HEK293 (cell line): ENCODE measurements at regions not wholly inside any gene's neighbourhood (a gene's known extent, or its start where the extent isn't known, plus 50 kb on each side); places are given as distances from the start of the nearest gene placed in this dataset.

ENCODE experiments used
- SP7 ChIP-seq: fragments of 450-650 bp; formaldehyde crosslinking; IDR thresholded peaks from 2 replicates; pipeline ENCODE4 v1.5.1; 2016; ENCODE audit warnings: missing biosample characterization, missing genetic modification characterization
- TSHZ1 ChIP-seq: fragments of 450-650 bp; formaldehyde crosslinking; IDR thresholded peaks from 2 replicates; pipeline ENCODE4 v1.5.1; 2016; ENCODE audit warnings: missing biosample characterization, missing genetic modification characterization, borderline replicate concordance
- TF ChIP-seq, protein P1 (sequence below): fragments of 450-650 bp; formaldehyde crosslinking; IDR thresholded peaks from 2 replicates; pipeline ENCODE4 v1.5.1; 2016; ENCODE audit warnings: missing biosample characterization, missing genetic modification characterization

DNA sequence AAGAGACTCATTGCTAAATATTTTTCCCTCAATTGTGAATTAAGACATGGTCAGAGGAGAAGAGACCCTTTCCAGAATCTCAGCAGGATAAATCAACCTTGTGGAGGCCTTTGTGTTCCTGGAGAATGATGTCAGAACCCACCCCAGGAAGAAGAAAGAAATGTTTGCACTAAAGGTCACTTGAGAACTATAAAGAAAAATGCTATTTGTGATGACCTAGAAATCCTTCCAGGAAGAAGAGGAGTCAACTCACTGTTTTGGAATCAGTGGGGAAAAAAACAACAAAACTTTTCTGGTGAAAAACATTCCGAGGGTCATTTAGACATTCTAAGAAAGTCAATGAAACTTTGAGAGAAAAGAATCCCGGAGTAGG, 129.1 kb upstream of the ANKRD1 start:
- TF ChIP-seq SP7 (tag by site-specific recombination), result no peak
- TF ChIP-seq, protein P1, sequence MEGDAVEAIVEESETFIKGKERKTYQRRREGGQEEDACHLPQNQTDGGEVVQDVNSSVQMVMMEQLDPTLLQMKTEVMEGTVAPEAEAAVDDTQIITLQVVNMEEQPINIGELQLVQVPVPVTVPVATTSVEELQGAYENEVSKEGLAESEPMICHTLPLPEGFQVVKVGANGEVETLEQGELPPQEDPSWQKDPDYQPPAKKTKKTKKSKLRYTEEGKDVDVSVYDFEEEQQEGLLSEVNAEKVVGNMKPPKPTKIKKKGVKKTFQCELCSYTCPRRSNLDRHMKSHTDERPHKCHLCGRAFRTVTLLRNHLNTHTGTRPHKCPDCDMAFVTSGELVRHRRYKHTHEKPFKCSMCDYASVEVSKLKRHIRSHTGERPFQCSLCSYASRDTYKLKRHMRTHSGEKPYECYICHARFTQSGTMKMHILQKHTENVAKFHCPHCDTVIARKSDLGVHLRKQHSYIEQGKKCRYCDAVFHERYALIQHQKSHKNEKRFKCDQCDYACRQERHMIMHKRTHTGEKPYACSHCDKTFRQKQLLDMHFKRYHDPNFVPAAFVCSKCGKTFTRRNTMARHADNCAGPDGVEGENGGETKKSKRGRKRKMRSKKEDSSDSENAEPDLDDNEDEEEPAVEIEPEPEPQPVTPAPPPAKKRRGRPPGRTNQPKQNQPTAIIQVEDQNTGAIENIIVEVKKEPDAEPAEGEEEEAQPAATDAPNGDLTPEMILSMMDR (tag by site-specific recombination), result no peak
- TF ChIP-seq TSHZ1 (tag by site-specific recombination), result no peak
